ENCODE measurements at regions not wholly inside any gene's neighbourhood (a gene's known extent, or its start where the extent isn't known, plus 50 kb on each side); places are given as distances from the start of the nearest gene placed in this dataset.

GRCh38 chr7:119724041-119724792 lies 548.8 kb upstream of the KCND2 start:
- no peak for TF ChIP-seq POLR2AphosphoS5 (IDR thresholded peaks at IDR 0.05; ENCODE audit: borderline replicate concordance, low read depth, low read length)
- TF ChIP-seq EZH2 (IDR thresholded peaks at IDR 0.05): no peak
- TF ChIP-seq FOXP2 (optimal IDR thresholded peaks at IDR 0.05; ENCODE audit: control extremely low read depth, extremely low read length, insufficient read depth): no peak
